Bone marrow (tissue), 2 donors: ENCODE measurements at regions not wholly inside any gene's neighbourhood (a gene's known extent, or its start where the extent isn't known, plus 50 kb on each side); places are given as distances from the start of the nearest gene placed in this dataset.
"Not testable (repeated sequence)": the region's sequence is repeated elsewhere in the genome, so short reads cannot be mapped to it uniquely, and the experiment has no call there.

Experiments
- DNase-seq, 2 donors: peaks; one replicate each; lab custom pipeline; 2025; lab: John Stamatoyannopoulos, UW

DNA sequence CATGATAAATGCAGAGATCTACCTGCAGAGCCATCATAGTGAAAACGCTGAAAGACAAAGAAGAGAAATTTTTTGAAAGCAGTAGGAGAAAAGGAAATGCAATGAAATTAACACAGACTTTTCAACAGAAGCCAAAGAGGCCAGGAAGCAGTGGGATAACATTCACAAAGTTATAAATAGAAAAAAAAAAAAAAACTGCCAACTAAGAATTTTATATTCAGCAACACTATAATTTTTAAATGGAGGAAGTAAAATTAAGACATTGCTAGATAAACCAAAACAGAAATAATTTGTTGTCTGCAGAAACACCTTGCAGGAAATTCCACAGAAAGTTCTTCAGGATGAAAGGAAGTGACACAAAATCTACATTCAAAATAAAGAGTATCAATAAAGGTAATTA is 591.5 kb upstream of the ID4 start:
- DNase-seq = no peak

DNA sequence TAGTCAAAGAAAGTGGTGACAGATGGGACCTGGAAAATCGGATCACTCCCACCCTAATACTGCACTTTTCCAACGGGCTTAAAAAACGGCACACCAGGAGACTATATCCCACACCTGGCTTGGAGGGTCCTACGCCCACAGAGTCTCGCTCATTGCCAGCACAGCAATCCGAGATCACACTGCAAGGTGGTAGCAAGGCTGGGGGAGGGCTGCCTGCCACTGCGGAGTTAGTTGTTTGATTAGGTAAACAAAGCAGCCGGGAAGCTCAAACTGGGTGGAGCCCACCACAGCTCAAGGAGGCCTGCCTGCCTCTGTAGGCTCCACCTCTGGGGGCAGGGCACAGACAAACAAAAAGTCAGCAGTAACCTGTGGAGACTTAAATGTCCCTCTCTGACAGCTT is 590.0 kb upstream of the ID4 start:
- DNase-seq = not testable (repeated sequence)

DNA sequence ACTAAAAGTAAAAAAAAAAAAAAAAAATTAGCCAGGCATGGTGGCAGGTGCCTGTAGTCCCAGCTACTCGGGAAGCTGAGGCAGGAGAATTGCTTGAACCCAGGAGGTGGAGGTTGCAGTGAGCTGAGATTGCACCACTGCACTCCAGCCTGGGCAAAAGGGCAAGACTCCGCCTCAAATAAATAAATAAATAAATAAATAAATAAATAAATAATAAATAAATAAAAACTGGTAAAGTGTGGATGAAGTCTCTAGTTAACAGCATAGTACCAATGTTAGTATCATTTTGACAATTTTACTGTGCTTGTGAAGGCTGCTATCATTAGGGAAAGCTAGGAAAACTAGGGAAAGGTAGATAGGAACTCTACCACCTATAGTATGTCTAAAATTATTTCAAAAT is 581.0 kb upstream of the ID4 start:
- DNase-seq = not testable (repeated sequence)

DNA sequence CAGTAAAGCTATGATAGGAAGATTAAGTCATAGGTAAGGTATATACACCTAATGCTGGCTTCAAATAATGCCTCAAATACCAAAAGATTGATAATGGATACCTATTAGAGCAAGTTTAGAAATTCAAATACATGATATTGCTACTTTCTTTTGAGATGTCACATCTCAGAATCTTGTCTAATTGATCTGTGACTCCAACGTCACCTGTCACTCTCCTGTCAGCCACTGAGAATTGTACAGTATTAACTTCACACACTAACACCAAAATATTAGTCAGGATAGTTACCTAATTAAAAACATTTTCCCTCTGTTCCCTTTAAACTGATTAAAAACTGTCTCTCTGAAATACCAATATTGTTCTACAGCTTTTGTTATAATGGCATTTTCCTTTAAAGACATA is 575.5 kb upstream of the ID4 start:
- DNase-seq = no peak

DNA sequence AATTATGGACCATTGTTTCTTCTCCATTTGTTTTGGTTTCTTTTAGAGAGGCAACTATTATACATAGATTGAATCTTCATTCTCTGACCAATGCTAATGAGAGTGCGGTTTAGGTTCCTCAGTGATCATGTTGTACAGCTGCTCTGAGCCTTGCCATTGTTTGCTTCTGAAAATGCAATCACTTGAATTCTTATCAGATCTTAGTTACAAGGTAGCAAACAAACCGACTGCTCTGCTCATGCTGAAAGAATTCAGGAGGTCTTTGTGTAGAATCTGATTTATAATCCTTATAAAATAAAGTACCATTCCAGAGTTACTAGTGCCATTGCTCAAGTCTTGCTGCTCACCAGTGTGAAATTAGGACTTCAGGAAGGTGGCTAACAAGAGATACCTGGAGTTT is 569.1 kb upstream of the ID4 start:
- no peak for DNase-seq

DNA sequence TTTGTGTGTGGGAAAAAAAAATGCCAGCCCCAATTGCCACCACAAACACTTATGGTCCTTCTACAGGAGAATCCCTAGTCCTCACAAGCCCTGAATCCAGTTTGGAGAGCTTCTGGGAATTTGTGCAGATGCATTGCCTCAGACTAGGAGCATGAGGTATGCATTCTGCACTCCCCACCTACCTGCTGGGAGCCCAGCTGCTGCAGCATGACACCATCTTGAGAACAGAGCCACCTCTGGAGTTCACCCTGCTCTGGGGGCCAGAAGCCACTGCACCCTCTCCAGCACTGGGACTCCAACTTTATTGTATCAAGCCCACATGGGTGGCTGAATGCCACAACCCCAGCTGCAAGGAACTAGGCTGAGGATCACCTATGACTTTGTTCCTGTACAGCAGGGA is 568.5 kb upstream of the ID4 start:
- no peak for DNase-seq

DNA sequence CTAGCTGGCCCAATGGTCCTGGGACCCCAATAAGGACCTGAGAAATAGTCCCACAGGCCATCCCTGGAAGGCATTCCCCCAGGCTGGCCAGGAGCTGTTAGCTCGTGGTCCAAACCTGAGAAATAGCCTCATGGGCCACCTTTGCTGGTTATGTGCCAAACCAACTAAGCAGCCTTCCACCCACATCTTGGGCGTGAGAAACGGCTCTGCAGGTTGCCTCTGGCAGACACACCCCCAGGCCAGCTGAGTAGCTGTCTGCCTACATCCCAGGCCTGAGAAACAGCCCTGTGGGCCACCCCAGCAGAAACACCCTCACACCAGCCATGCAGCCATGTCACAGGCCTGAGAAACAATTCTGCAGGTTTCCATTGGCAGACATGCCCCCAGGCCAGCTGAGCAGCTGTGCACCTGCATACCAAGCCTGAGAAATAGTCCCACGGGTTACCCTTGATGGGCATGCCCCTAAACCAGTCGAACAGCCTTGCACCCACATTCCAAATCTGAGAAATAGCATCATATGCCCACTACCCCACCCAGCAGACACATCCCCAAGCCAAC is 567.8 kb upstream of the ID4 start:
- no peak for DNase-seq

DNA sequence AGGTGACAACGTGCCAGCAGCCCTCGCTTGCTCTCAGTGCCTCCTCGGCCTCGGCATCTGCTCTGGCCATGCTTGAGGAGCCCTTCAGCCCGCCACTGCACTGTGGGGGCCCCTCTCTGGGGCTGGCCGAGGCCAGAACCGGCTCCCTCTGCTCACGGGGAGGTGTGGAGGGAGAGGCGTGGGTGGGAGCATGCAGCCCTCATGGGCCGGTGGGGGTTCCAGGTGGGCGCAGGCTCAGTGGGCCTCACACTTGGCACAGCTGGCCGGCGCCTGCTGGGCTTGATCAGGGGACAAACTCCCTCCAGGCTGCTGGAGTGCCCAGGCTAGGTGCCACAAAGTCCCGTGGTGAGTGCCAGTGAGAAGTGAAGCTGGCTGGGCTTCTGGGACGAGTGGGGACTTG is 566.6 kb upstream of the ID4 start:
- no peak for DNase-seq

DNA sequence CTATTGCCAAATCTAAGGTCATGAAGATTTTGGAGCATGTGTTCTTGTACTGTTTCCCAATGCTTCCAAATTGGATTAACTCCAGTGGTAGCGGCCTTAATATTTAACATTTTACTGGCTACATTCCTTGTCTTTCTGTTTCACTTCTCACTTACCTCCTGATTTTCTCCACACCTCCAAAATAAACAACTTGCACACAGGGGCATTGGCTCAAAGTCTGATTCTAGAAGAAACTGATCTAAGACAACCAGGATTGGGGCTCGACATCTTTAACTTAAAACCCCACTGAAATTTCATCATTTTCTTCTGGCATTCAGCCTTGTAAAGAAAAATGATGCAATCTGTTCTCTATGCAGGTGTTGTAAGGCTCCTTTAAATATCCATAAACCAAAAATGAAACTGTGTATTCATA is 557.9 kb upstream of the ID4 start:
- no peak for DNase-seq

DNA sequence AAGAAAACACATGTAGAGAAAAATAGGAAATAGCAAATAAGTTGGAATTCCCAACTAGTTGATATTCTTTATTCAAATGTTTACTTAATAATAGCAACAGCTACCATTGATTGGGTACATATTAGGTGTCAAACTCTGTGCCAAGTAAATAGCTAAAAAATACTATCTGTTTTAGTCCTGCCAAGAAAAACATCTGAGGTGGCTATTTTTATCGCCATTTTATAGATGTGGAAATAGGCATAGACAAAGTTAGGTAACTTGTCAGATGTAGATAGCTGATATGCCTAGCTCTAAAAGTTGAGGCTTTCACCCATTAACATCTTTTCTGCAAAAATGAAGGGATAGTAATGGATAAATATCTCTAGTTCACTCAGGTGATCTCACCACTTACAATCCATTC is 549.2 kb upstream of the ID4 start:
- DNase-seq = no peak

DNA sequence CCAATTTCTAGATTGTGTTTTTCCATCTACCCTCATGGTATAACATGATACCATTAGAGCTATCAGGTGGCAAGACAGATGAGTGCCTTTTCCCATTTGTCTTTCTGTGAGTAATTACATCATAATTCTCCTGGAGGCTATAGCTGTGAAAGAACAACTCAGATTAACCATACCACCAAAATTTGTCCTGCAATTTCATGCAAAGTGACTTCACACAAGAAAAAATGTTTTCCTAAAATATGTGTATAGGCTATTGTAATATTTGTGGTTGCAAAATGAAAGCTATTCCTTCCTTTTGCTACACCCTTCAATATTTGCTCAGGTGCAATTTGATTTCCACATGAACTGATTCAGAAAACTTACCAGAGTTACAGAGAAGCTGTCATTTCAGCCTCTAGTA is 547.7 kb upstream of the ID4 start:
- no peak for DNase-seq

DNA sequence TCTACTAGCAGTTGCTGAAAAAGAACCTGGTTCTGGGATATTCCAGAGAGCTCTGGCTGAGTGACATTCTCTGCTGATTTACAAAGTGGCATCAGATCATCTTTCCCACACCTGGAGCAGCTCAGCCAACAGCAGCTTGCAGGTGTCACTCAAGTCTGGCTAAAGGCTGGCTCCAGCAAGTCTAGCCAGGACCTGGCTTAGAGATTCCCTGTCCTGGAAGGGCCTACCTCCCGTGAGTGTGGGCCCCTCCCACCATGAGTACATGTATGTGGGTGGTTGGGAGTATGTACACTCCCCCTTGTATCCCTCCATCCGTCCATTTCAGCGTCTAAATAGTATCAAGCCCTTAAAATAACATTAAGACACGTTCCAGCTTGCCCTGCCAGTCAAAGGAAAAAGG is 539.3 kb upstream of the ID4 start:
- no peak for DNase-seq

DNA sequence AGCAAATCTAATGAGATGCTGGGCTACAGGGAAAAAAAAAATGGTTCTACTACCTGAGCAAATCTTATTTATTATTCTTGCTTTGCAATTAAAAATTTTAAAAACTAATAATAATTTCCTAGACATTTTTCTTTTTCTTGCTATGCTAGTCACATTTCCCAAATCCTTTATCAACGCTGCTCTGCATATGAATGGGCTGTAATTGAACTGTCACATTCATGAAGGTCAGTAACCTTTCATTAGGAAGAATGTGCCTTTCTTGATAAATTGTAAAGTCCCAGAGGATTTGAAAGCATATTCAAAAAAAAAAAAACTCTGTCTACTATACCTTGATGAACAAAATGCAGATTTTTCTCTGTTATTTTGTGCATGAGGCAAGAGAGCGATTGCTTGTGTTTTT is 538.7 kb upstream of the ID4 start:
- DNase-seq = no peak

DNA sequence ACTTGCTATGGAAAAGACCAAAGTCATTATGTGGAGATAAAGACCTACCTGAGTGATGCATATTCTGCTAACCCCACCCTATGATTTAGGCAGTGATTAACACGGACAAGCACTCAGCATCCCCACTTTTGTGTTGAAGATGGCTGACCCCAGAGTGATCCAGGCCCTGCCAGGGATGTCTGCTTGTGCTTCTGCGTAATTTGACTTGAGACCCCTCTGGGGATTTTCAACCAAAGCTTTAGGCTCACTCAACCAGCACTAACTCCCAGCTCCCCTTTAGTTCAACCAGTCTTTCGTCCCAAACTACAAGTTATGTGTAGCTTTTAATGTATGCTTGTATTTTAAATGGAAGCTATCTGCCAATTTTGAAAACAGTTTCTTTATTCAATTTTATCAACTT is 538.0 kb upstream of the ID4 start:
- no peak for DNase-seq

DNA sequence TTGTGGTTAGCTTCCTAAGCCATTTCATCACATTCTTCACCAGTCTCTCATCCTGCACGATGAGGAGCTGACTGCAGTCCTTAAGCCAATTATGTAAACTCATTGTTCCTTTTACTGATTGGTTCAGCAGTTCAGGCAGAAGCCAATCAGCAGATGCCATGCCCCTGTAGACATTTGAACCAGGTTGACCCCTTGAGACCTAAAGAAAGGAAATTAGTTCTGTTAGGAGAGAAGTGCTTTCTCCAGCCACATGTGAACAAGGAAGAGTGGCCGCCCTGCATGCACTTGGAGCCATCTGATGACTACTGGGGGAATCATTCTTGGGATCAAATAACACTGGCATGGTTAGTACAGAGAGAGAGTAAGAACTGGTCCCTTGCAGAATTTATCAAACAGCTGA is 535.2 kb upstream of the ID4 start:
- no peak for DNase-seq

DNA sequence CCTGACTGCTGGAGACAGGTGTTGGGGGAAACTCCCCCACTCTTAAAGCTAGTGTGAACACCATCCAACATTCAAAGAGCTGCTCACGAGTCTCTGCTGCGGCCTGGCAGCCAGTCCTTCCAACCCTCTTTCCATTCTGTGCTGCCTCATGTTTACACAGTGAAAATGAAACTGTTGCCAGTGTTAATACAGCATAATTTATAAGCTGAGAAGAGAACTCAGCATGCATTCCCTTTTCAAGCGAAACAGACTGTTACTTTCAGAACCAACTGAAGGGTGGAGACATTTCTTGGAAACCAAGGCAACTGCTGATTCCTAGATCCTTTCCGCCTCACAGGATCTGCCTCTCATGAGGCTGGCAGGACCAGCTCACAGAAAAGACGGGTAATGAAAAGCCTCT is 533.8 kb upstream of the ID4 start:
- no peak for DNase-seq

DNA sequence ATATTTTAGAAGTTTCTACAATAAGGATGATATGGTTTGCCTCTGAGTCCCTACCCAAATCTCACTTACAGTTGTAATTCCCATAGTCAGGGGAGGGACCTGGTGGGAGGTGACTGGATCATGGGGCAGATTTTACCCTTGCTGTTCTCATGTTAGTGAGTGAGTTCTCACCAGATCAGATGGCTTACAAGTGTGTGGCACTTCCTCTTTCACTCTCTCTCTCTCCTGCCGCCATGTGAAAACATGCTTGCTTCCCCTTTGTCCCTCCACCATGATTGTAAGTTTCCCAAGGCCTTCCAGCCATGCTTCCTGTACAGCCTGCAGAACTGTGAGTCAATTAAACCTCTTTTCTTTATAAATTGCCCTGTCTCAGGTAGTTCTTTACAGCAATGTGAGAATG is 527.5 kb upstream of the ID4 start:
- no peak for DNase-seq

DNA sequence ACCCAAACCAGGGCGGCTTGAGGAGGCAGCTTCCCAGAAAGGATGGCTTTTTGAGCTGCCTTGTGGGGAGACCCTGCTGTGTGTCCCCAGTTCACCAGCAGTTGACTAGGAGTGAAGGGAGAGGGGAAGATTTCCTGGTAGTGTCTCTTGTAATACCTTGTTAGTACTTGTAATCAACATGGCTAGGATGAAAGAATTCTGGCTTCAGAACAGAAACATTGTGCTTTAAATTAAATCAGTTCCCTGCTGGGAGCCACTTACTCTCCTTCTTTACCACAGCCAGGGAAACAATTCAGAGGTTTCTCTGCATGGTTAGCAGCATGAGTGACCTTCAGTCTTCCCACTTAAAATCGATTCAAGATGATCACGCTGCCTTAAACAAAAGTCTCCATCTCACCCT is 525.4 kb upstream of the ID4 start:
- no peak for DNase-seq

DNA sequence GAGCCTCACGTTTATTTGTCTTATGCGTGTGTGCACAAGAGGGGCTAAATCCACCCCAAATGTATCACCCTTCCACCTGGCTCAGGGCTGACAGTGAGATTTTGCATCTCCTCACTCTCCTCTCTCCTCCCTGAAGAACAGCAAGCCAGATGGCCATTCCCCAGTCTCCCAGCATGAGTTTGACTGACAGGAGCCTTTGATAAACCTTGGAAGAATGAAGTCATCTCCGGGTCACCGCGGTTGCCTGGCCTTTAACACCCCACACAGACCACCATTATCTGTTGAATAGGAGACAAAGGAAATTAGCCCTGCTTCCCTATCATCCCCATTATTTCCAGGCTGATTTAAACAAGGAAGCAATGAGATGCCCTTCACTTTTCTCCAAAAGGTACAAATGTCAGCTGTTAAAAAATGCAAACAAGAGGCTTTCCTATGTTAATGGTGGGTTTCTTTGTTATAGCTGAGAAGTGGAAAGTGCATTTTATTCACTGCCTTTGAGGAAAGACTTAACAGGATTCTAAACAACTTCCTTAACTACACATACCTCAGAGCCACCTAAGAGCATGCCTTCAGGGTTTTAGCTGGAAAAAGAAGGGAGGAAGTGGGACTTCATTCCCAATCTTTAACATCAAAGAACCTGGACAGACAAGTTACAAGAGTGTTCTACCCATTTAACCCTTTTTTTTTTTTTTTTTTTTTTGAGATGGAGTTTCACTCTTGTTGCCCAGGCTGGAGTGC is 524.8 kb upstream of the ID4 start:
- DNase-seq = no peak

DNA sequence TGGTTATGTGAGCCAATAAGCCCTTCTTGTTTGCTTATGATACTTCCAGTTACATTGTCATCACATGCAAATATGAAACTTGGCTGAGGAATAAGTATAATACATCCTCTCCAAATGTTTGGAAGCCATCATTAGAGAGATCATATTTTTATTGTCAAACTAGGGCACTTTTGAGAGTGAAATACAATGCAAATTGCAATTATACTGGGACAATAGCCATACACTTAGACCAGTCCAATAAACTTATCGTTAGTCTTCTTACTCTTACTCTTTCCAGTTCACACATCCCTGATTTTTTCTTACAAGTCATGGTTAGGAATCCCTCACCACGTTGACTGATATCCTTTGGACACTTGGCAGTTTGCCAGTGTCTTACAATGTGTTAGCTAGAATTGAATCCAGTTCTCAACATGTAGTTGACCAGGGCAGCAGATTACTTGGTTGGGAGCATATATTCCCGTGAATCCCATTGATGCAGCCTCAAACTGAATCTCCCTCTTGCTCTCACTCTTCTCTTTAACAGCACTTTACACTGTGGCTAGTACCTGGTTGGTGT is 519.7 kb upstream of the ID4 start:
- no peak for DNase-seq

DNA sequence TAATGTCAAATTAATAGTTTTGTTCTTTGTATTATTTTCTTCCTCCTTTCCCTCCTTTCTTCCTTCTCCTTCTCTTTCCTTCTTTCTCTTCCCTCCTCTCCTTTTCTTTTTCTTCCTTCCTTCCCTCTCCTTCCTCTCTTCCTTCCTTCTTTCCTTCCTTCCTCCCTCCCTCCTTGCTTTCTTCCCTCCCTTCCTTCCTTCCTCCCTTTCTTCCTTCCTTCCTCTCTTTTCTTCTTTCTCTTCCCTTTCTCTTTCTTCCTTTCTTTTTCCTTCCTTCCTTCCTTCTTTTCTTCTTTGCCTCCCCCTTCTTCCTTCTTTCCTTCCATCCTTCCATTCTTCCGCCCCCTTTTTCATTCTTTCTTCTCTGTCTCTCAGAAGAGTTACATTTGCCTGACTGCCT is 518.2 kb upstream of the ID4 start:
- DNase-seq = no peak

DNA sequence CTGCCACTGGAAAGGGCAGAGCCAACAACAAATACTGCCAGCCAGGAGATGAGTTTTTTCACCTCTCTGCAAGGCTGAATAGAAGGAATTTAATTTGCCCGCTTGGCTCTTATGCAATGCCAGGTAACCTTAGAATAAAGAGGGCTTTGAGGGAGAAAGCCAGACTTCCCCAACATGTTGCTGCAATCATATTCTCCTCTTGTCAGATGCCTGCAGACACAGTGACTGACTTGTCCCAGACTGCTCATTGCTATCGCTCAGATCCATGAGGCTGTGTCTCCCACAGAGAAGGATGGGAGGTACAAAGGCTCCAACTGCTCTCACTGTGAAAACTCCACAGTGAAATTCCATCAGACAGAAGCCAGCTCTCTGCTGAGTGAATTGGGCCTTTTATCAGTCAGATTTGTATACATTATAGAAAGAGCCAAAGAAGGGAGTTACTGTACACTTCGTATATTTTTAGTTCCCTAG is 517.0 kb upstream of the ID4 start:
- DNase-seq = no peak

DNA sequence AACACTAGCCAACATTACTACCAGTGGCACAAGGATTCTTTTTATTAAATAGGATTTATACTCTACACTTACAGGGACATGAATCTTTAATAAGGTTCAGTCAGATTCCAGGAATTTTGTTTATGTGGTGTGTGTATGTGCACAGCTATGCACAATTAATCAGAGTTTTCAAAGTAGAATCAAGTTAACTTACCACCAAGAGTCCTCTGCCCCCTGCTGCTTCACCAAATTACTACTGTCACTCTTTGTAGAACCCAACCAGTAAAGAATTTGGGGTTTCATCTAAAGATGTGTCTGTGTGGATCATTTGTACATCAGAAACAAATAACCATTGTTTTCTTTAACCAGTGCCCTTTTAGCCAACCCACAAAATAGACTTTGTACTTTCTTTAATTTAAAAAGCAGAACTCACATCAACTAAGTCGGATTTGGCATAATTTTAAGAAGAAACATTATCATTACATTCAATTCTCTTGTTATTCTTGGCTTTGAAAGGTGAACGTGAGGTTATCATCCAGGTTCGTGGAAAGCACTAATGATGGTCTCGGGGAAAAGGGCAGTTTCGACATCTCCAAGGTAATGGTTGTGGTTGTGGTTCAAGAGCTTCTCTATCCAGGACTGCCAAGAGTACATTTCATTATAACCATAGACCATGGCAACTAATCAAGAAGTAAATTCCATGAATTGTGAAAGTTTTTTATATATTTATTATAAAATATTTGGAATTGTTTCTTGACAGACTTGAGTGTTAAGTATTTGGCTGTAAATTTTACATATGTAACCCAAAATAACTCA is 514.3 kb upstream of the ID4 start:
- DNase-seq = no peak
